Sigmoid colon (tissue), 4 donors: ENCODE measurements at regions not wholly inside any gene's neighbourhood (a gene's known extent, or its start where the extent isn't known, plus 50 kb on each side); places are given as distances from the start of the nearest gene placed in this dataset.

Experiments used
- POLR2A ChIP-seq, 2 donors: fragments of 450-650 bp; IDR thresholded peaks; one replicate each; pipeline ENCODE4 v1.6.1; 2016; ENCODE audit warnings: antibody characterized with exemption in 2 of 2, mild to moderate bottlenecking in 2 of 2, moderate library complexity in 2 of 2
- POLR2AphosphoS5 ChIP-seq, 4 donors: sonication (generic); formaldehyde crosslinking; IDR thresholded peaks; one replicate each; pipeline ENCODE4 v1.6.1; 2017; ENCODE audit warnings: antibody characterized with exemption in 4 of 4
- TF ChIP-seq, protein P1 (sequence below), 4 experiments: fragments of 450-650 bp in 3 of 4; fragments of 200-600 bp in 1 of 4; IDR thresholded peaks; one replicate each; pipeline ENCODE4 v1.5.1; 2016 to 2019; ENCODE audit warnings: antibody characterized with exemption in 4 of 4, mild to moderate bottlenecking in 3 of 4, moderate library complexity in 2 of 4

DNA sequence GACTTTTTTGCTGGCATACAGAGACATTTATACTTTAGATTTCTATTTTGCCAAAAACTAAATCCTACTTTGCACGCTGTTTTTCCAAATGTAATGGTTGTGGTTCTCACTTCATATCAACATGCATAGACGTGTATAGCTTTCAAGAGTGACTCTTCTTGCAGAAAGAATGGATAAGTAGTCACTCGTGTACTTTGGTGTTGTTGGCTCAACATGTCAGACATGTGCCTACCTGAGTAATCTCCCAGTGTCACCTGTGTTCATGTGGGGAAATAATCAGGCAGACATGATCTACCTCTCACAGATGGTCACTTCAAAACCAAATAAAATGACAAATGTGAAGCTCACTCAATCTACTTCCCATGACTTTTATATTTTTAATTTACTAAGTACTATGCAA lies 73.1 kb downstream of the GPR88 start:
- TF ChIP-seq POLR2A (IDR thresholded peaks at IDR 0.05) (no peak), POLR2AphosphoS5 (IDR thresholded peaks at IDR 0.05) (no peak)
- TF ChIP-seq, protein P1, sequence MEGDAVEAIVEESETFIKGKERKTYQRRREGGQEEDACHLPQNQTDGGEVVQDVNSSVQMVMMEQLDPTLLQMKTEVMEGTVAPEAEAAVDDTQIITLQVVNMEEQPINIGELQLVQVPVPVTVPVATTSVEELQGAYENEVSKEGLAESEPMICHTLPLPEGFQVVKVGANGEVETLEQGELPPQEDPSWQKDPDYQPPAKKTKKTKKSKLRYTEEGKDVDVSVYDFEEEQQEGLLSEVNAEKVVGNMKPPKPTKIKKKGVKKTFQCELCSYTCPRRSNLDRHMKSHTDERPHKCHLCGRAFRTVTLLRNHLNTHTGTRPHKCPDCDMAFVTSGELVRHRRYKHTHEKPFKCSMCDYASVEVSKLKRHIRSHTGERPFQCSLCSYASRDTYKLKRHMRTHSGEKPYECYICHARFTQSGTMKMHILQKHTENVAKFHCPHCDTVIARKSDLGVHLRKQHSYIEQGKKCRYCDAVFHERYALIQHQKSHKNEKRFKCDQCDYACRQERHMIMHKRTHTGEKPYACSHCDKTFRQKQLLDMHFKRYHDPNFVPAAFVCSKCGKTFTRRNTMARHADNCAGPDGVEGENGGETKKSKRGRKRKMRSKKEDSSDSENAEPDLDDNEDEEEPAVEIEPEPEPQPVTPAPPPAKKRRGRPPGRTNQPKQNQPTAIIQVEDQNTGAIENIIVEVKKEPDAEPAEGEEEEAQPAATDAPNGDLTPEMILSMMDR (IDR thresholded peaks at IDR 0.05) = no peak
